HG03442 (cell line): ENCODE measurements at regions not wholly inside any gene's neighbourhood (a gene's known extent, or its start where the extent isn't known, plus 50 kb on each side); places are given as distances from the start of the nearest gene placed in this dataset.

ENCODE experiments used
- ATAC-seq: cut with Tn5 transposase; IDR thresholded peaks from one replicate; pipeline ENCODE4 v1.9.1; 2021; ENCODE audit warnings: mild to moderate bottlenecking, moderate library complexity; ENCODE audit not compliant: unreplicated experiment

GRCh38 chr19:29395111-29395733 lies 130.6 kb upstream of the VSTM2B start:
- ATAC-seq: no peak

GRCh38 chr19:29395734-29396414 lies 129.9 kb upstream of the VSTM2B start:
- no peak for ATAC-seq

GRCh38 chr19:29396925-29397324 lies 128.9 kb upstream of the VSTM2B start:
- ATAC-seq: no peak

- ATAC-seq: no peak
Measured at GRCh38 chr19:29397748-29398147, 128.0 kb upstream of the VSTM2B start.

GRCh38 chr19:29399804-29400203 lies 126.0 kb upstream of the VSTM2B start:
- no peak for ATAC-seq

GRCh38 chr19:29400917-29401711 lies 124.7 kb upstream of the VSTM2B start:
- ATAC-seq: no peak

GRCh38 chr19:29401712-29402421 lies 123.9 kb upstream of the VSTM2B start:
- no peak for ATAC-seq

GRCh38 chr19:29402563-29402962 lies 123.2 kb upstream of the VSTM2B start:
- no peak for ATAC-seq

GRCh38 chr19:29404015-29404414 lies 121.8 kb upstream of the VSTM2B start:
- no peak for ATAC-seq

GRCh38 chr19:29404951-29405727 lies 120.7 kb upstream of the VSTM2B start:
- ATAC-seq: no peak

GRCh38 chr19:29405728-29405995 lies 120.1 kb upstream of the VSTM2B start:
- ATAC-seq: no peak

- no peak for ATAC-seq
Measured at GRCh38 chr19:29409076-29409862, 116.5 kb upstream of the VSTM2B start.

GRCh38 chr19:29410601-29411000 lies 115.2 kb upstream of the VSTM2B start:
- ATAC-seq: no peak

GRCh38 chr19:29411113-29411581 lies 114.6 kb upstream of the VSTM2B start:
- ATAC-seq: no peak

GRCh38 chr19:29413435-29413834 lies 112.4 kb upstream of the VSTM2B start:
- ATAC-seq: no peak

GRCh38 chr19:29415507-29415906 lies 110.3 kb upstream of the VSTM2B start:
- ATAC-seq: no peak

GRCh38 chr19:29417048-29417447 lies 108.7 kb upstream of the VSTM2B start:
- ATAC-seq: no peak

GRCh38 chr19:29418201-29418600 lies 107.6 kb upstream of the VSTM2B start:
- no peak for ATAC-seq

- no peak for ATAC-seq
Measured at GRCh38 chr19:29420065-29420464, 105.7 kb upstream of the VSTM2B start.
